GM23338 (cell line): ENCODE measurements at regions not wholly inside any gene's neighbourhood (a gene's known extent, or its start where the extent isn't known, plus 50 kb on each side); places are given as distances from the start of the nearest gene placed in this dataset.

ENCODE experiments used
- ATAC-seq: fragments of 200-7000 bp; cut with Tn5 transposase; 3 replicates; pipeline ENCODE4 v1.9.1; 2020
- DNase-seq: peaks from one replicate; pipeline ENCODE4 v3.0.0-alpha.2; 2015; ENCODE audit warnings: low spot score
- H2AFZ ChIP-seq: fragments of 200-600 bp; sonication (generic); 2 replicates; pipeline ENCODE4 v1.8.0; 2016; ENCODE audit warnings: antibody characterized with exemption, mild to moderate bottlenecking, moderate library complexity
- H3F3A ChIP-seq: fragments of 200-600 bp; sonication (generic); replicated peaks from 2 replicates; pipeline ENCODE4 v1.8.0; 2017; ENCODE audit warnings: antibody characterized with exemption, mixed run types, low read depth
- H3K27ac ChIP-seq: fragments of 200-600 bp; sonication (generic); 2 replicates; pipeline ENCODE4 v1.6.1; 2016; ENCODE audit warnings: low read depth
- H3K27me3 ChIP-seq: fragments of 200-600 bp; sonication (generic); 2 replicates; pipeline ENCODE4 v1.8.0; 2016; ENCODE audit warnings: mild to moderate bottlenecking, mixed run types, moderate library complexity; ENCODE audit not compliant: insufficient read depth
- H3K36me3 ChIP-seq: fragments of 200-600 bp; sonication (generic); 2 replicates; pipeline ENCODE4 v1.8.0; 2016; ENCODE audit warnings: mild to moderate bottlenecking; ENCODE audit not compliant: insufficient read depth
- H3K4me1 ChIP-seq: fragments of 200-600 bp; sonication (generic); 2 replicates; pipeline ENCODE4 v1.8.0; 2016; ENCODE audit warnings: mild to moderate bottlenecking, moderate library complexity; ENCODE audit not compliant: insufficient read depth
- H3K4me2 ChIP-seq: fragments of 200-600 bp; sonication (generic); 2 replicates; pipeline ENCODE4 v1.7.1; 2017; ENCODE audit warnings: mixed run types
- H3K4me3 ChIP-seq: fragments of 200-600 bp; sonication (generic); 2 replicates; pipeline ENCODE4 v1.6.1; 2016; ENCODE audit warnings: mixed run types
- H3K79me2 ChIP-seq: fragments of 200-600 bp; sonication (generic); replicated peaks from 2 replicates; pipeline ENCODE4 v1.8.0; 2017; ENCODE audit warnings: mild to moderate bottlenecking; ENCODE audit not compliant: insufficient read depth
- H3K9me2 ChIP-seq: fragments of 200-600 bp; sonication (generic); 2 replicates; pipeline ENCODE4 v1.8.0; 2017; ENCODE audit not compliant: insufficient read depth
- H4K20me1 ChIP-seq: fragments of 200-600 bp; sonication (generic); replicated peaks from 2 replicates; pipeline ENCODE4 v1.8.0; 2017; ENCODE audit warnings: mild to moderate bottlenecking; ENCODE audit not compliant: insufficient read depth
- H3K27ac Mint-ChIP-seq: 2 replicates; pipeline ENCODE4 v1.8.0; 2020; ENCODE audit warnings: inconsistent platforms, mild to moderate bottlenecking, moderate library complexity, mixed read lengths
- H3K27me3 Mint-ChIP-seq: 3 replicates; pipeline ENCODE4 v1.8.0; 2022; ENCODE audit warnings: low read depth, mild to moderate bottlenecking, moderate library complexity, mixed read lengths, inconsistent platforms; ENCODE audit not compliant: insufficient read depth, poor library complexity
- H3K36me3 Mint-ChIP-seq: 3 replicates; pipeline ENCODE4 v1.8.0; 2021; ENCODE audit warnings: low read depth, mild to moderate bottlenecking, inconsistent platforms, moderate library complexity, mixed read lengths
- H3K4me1 Mint-ChIP-seq: 3 replicates; pipeline ENCODE4 v1.8.0; 2020; ENCODE audit warnings: mild to moderate bottlenecking, inconsistent platforms, mixed read lengths
- H3K4me3 Mint-ChIP-seq: 3 replicates; pipeline ENCODE4 v1.8.0; 2021; ENCODE audit warnings: moderate library complexity, mild to moderate bottlenecking, inconsistent platforms, mixed read lengths
- H3K9me3 Mint-ChIP-seq: 3 replicates; pipeline ENCODE4 v1.8.0; 2020; ENCODE audit warnings: moderate library complexity, mild to moderate bottlenecking, inconsistent platforms, mixed read lengths
- CREB1 ChIP-seq: fragments of 250-450 bp; sonication (Bioruptor Pico); IDR thresholded peaks from 2 replicates; pipeline ENCODE4 v1.5.0; 2020; ENCODE audit warnings: low read depth, mild to moderate bottlenecking, moderate library complexity
- CTCF ChIP-seq, 2 experiments: fragments of 200-600 bp in 1 of 2; sonication (generic) in 1 of 2; conservative IDR thresholded peaks; 2 replicates each; pipeline versions ENCODE4 v1.5.1 to v1.6.1; 2016 to 2017; ENCODE audit warnings: antibody characterized with exemption in 2 of 2, low read depth in 2 of 2, mild to moderate bottlenecking in 2 of 2, moderate library complexity in 1 of 2
- POLR2AphosphoS5 ChIP-seq: IDR thresholded peaks from 2 replicates; pipeline ENCODE4 v1.6.1; 2016; ENCODE audit warnings: antibody characterized with exemption, low read depth
- ZNF114 ChIP-seq: fragments of 250-450 bp; sonication (Bioruptor Pico); IDR thresholded peaks from 2 replicates; pipeline ENCODE4 v1.5.0; 2020; ENCODE audit warnings: mild to moderate bottlenecking, moderate library complexity
- ZNF331 ChIP-seq: fragments of 250-450 bp; sonication (Bioruptor Pico); IDR thresholded peaks from 2 replicates; pipeline ENCODE4 v1.5.0; 2020; ENCODE audit warnings: low read depth, mild to moderate bottlenecking, moderate library complexity
- ZNF462 ChIP-seq: fragments of 250-450 bp; sonication (Bioruptor Pico); IDR thresholded peaks from 2 replicates; pipeline ENCODE4 v1.5.0; 2020; ENCODE audit warnings: mild to moderate bottlenecking, moderate library complexity

GRCh38 chr10:125523347-125523746 lies 159.6 kb downstream of the TEX36 start (continued):
- TF ChIP-seq ZNF462 = no peak
- no peak for TF ChIP-seq CREB1 (CRISPR knock-in tag)
- no peak for TF ChIP-seq ZNF331
- TF ChIP-seq POLR2AphosphoS5 = no peak

DNA sequence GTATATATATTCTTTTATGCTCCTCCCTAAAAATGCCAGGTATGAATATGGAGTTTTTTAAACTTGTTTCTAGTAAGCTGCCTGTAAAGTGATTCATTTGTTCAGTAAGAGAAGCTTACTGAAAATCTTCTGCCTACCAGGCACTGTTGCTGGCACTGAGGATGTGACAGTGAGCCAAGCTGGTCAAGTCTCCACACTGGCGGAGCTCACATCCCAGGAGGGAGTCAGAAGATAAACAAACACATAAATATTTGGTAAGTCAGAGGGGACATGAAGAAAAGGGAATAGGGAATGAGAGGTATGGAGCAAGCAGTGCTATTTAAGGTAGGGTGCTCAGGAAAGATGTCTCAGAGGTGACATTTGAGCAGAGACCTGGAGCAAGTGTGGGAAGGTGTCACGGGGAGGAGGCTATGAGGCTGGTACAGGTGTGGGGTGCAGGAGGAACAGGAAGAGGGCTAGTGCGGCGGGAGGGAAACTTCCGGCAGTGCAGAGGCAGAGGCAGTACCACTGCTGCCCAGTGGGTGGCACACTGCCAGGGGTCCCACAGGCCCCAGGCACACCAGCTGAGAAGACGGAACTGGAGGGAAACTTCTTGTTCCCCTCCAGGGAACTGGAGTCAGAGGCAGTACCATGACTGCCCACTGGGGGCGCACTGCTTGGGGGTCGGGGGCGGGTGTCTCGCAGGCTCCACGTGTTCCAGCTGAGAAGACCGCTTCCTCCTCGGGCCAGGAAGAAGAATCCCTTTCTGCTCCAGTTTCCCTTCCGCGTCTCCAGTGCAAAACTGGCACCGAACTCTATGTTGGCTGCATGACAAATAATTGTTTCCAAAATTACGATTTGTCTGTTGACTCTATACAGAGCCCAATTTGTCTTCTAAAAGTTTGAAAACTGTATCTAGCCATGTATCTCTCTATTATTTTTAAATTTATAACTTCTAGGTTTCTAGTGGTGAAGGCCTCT lies 161.0 kb downstream of the TEX36 start:
- no peak overlapping the region for H3K27ac ChIP-seq
- Mint-ChIP-seq H3K9me3 (peaks cover 20% of the 10 kb centered on the region), H3K4me3 (no peak overlapping the region), H3K27ac (no peak overlapping the region), H3K4me1 (no peaks in the 10 kb centered on the region; the same call in 2 of the 3 replicates), H3K27me3 (peaks cover 7% of the 10 kb centered on the region), H3K36me3 (peaks cover 14% of the 10 kb centered on the region)
- H2AFZ ChIP-seq = 0 out of 2 replicates have a peak overlapping the region, but pooled peaks have one; percentile 35
- no peaks in the 10 kb centered on the region for H3F3A ChIP-seq
- H3K27me3 ChIP-seq = no peaks in the 10 kb centered on the region
- H3K4me1 ChIP-seq = no peaks in the 10 kb centered on the region
- no peak overlapping the region for H3K4me3 ChIP-seq
- H3K9me2 ChIP-seq = no peaks in the 10 kb centered on the region; the same call in 1 of the 2 replicates
- peak; percentile 98 for ATAC-seq
- no peaks in the 10 kb centered on the region for H3K36me3 ChIP-seq
- no peaks in the 10 kb centered on the region for H4K20me1 ChIP-seq
- H3K4me2 ChIP-seq = no peak overlapping the region
- DNase-seq = peak; percentile 88
- H3K79me2 ChIP-seq = no peaks in the 10 kb centered on the region
- TF ChIP-seq ZNF462 = peak; percentile 82
- peak; percentile 78 to 79 for TF ChIP-seq CTCF (conservative IDR thresholded peaks at IDR 0.05; ENCODE audit: low read depth in 2 of 2)
- no peak for TF ChIP-seq ZNF114 (CRISPR knock-in tag)
